H9 (cell line): ENCODE measurements at regions not wholly inside any gene's neighbourhood (a gene's known extent, or its start where the extent isn't known, plus 50 kb on each side); places are given as distances from the start of the nearest gene placed in this dataset.

ENCODE experiments used
- DNase-seq: peaks from one replicate; pipeline ENCODE4 v3.0.0-alpha.2; 2017
- H2AFZ ChIP-seq: one replicate; pipeline ENCODE4 v1.6.1; 2013; ENCODE audit warnings: mild to moderate bottlenecking, low read length, control low read depth, moderate library complexity
- H2AK5ac ChIP-seq: 2 replicates; pipeline ENCODE4 v1.6.1; 2013; ENCODE audit warnings: low read length, control low read depth, mixed read lengths; ENCODE audit not compliant: insufficient read length
- H2BK120ac ChIP-seq: one replicate; pipeline ENCODE4 v1.6.1; 2013; ENCODE audit warnings: low read depth, mild to moderate bottlenecking, low read length, control low read depth, inconsistent platforms; ENCODE audit not compliant: poor library complexity, severe bottlenecking
- H2BK12ac ChIP-seq: 2 replicates; pipeline ENCODE4 v1.6.1; 2013; ENCODE audit warnings: low read length, control low read depth, mixed read lengths, low read depth; ENCODE audit not compliant: insufficient read length
- H2BK15ac ChIP-seq: 2 replicates; pipeline ENCODE4 v1.6.1; 2013; ENCODE audit warnings: low read depth, low read length, control low read depth
- H2BK20ac ChIP-seq: one replicate; pipeline ENCODE4 v1.6.1; 2013; ENCODE audit warnings: low read depth, mild to moderate bottlenecking, low read length, control low read depth, inconsistent platforms; ENCODE audit not compliant: poor library complexity, severe bottlenecking
- H2BK5ac ChIP-seq: 2 replicates; pipeline ENCODE4 v1.6.1; 2013; ENCODE audit warnings: low read length, control low read depth, mixed read lengths; ENCODE audit not compliant: insufficient read length
- H3K14ac ChIP-seq: 2 replicates; pipeline ENCODE4 v1.6.1; 2013; ENCODE audit warnings: low read length, control low read depth; ENCODE audit not compliant: insufficient read depth
- H3K18ac ChIP-seq: 2 replicates; pipeline ENCODE4 v1.6.1; 2013; ENCODE audit warnings: low read depth, mild to moderate bottlenecking, mixed read lengths, low read length, control low read depth; ENCODE audit not compliant: insufficient read length
- H3K23ac ChIP-seq: 2 replicates; pipeline ENCODE4 v1.6.1; 2013; ENCODE audit warnings: low read length, control low read depth, mixed read lengths, low read depth; ENCODE audit not compliant: insufficient read length
- H3K23me2 ChIP-seq: 2 replicates; pipeline ENCODE4 v1.6.1; 2013; ENCODE audit warnings: low read depth, mild to moderate bottlenecking, mixed read lengths, low read length, control low read depth; ENCODE audit not compliant: insufficient read length, poor library complexity, severe bottlenecking
- H3K27ac ChIP-seq: 2 replicates; pipeline ENCODE4 v1.5.1; 2013; ENCODE audit warnings: low read length, control low read depth, mixed read lengths, low read depth; ENCODE audit not compliant: insufficient read length
- H3K27me3 ChIP-seq: 2 replicates; pipeline ENCODE4 v1.6.1; 2013; ENCODE audit warnings: low read length, control low read depth, inconsistent platforms; ENCODE audit not compliant: insufficient read depth
- H3K4ac ChIP-seq: 2 replicates; pipeline ENCODE4 v1.6.1; 2013; ENCODE audit warnings: low read depth, mild to moderate bottlenecking, control low read depth, inconsistent platforms, low read length, moderate library complexity
- H3K4me1 ChIP-seq: 2 replicates; pipeline ENCODE4 v1.6.1; 2013; ENCODE audit warnings: low read length, control low read depth, inconsistent platforms; ENCODE audit not compliant: insufficient read depth
- H3K4me2 ChIP-seq: 2 replicates; pipeline ENCODE4 v1.6.1; 2013; ENCODE audit warnings: low read length, control low read depth, mixed read lengths; ENCODE audit not compliant: insufficient read length, insufficient read depth
- H3K56ac ChIP-seq: 2 replicates; pipeline ENCODE4 v1.6.1; 2013; ENCODE audit warnings: low read depth, mild to moderate bottlenecking, mixed read lengths, low read length, control low read depth; ENCODE audit not compliant: insufficient read length
- H3K79me1 ChIP-seq: 2 replicates; pipeline ENCODE4 v1.6.1; 2013; ENCODE audit warnings: low read depth, mild to moderate bottlenecking, moderate library complexity, low read length, control low read depth, inconsistent platforms; ENCODE audit not compliant: insufficient read depth, poor library complexity, severe bottlenecking
- H3K79me2 ChIP-seq: 2 replicates; pipeline ENCODE4 v1.6.1; 2013; ENCODE audit warnings: low read length, control low read depth, inconsistent platforms; ENCODE audit not compliant: insufficient read depth
- H3K9ac ChIP-seq: 2 replicates; pipeline ENCODE4 v1.6.1; 2013; ENCODE audit warnings: low read length, control low read depth, mixed read lengths; ENCODE audit not compliant: insufficient read length; ENCODE audit errors: extremely low read depth
- H3K9me3 ChIP-seq: one replicate; pipeline ENCODE4 v1.6.1; 2013; ENCODE audit warnings: low read depth, low read length, inconsistent platforms; ENCODE audit not compliant: control insufficient read depth
- H3T11ph ChIP-seq: one replicate; pipeline ENCODE4 v1.6.1; 2013; ENCODE audit warnings: mild to moderate bottlenecking, low read length, control low read depth, inconsistent platforms
- H4K20me1 ChIP-seq: one replicate; pipeline ENCODE4 v1.6.1; 2013; ENCODE audit not compliant: control insufficient read depth, insufficient read length, insufficient read depth
- H4K5ac ChIP-seq: 2 replicates; pipeline ENCODE4 v1.6.1; 2013; ENCODE audit warnings: low read depth, mild to moderate bottlenecking, mixed read lengths, low read length, control low read depth; ENCODE audit not compliant: insufficient read length
- H4K8ac ChIP-seq: replicated peaks from 2 replicates; pipeline ENCODE4 v1.6.1; 2013; ENCODE audit warnings: low read length, control low read depth, mixed read lengths, low read depth; ENCODE audit not compliant: insufficient read length
- H4K91ac ChIP-seq: 2 replicates; pipeline ENCODE4 v1.6.1; 2013; ENCODE audit warnings: low read depth, mild to moderate bottlenecking, moderate library complexity, mixed read lengths, low read length, control low read depth; ENCODE audit not compliant: insufficient read length
- H3K27ac Mint-ChIP-seq, 3 experiments: 2 replicates in 2 of 3; 3 replicates in 1 of 3; pipeline ENCODE4 v1.8.0; 2020 to 2021; ENCODE audit warnings: mixed read lengths in 3 of 3, mild to moderate bottlenecking in 1 of 3, moderate library complexity in 1 of 3
- H3K27me3 Mint-ChIP-seq: 2 replicates; pipeline ENCODE4 v1.8.0; 2021; ENCODE audit warnings: low read depth, mild to moderate bottlenecking, moderate library complexity, mixed read lengths
- H3K36me3 Mint-ChIP-seq, 3 experiments: 2 replicates in 2 of 3; 3 replicates in 1 of 3; pipeline ENCODE4 v1.8.0; 2020 to 2021; ENCODE audit warnings: low read depth in 3 of 3, mixed read lengths in 3 of 3; ENCODE audit not compliant: insufficient read depth in 1 of 3
- H3K4me1 Mint-ChIP-seq, 2 experiments: 2 replicates each; pipeline ENCODE4 v1.8.0; 2020; ENCODE audit warnings: mixed read lengths in 2 of 2
- H3K4me3 Mint-ChIP-seq, 2 experiments: 2 replicates in 1 of 2; 3 replicates in 1 of 2; pipeline ENCODE4 v1.8.0; 2020 to 2021; ENCODE audit warnings: mild to moderate bottlenecking in 2 of 2, mixed read lengths in 2 of 2, moderate library complexity in 1 of 2
- H3K9me3 Mint-ChIP-seq, 2 experiments: 2 replicates in 1 of 2; 3 replicates in 1 of 2; pipeline ENCODE4 v1.8.0; 2020; ENCODE audit warnings: mild to moderate bottlenecking in 2 of 2, mixed read lengths in 2 of 2, moderate library complexity in 1 of 2
- WGBS: extraction: QIAGEN DNeasy Blood & Tissue Kit; methylation state at CpG from one replicate; pipeline ENCODE4 v1.1.7; 2013; ENCODE audit warnings: missing lambda C conversion rate, low lambda C conversion rate, mixed read lengths; ENCODE audit not compliant: insufficient read length; ENCODE audit errors: extremely low coverage; 5-methylcytosine and 5-hydroxymethylcytosine counted together
- TF ChIP-seq, protein P1 (sequence below): fragments of 200-600 bp; sonication (generic); conservative IDR thresholded peaks from 3 replicates; pipeline ENCODE4 v1.8.0; 2021; ENCODE audit warnings: antibody characterized with exemption, mild to moderate bottlenecking

- no peak for DNase-seq
Observed at GRCh38 chr11:115775846-115776245, 271.6 kb upstream of the CADM1 start.

More at GRCh38 chr11:115775846-115776245, 271.6 kb upstream of the CADM1 start:
- no peaks in the 10 kb centered on the region for H3K9me3 ChIP-seq
- H2BK15ac ChIP-seq, result no peak overlapping the region
- no peak overlapping the region for H3K23ac ChIP-seq
- no peak overlapping the region for H4K8ac ChIP-seq
- H3T11ph ChIP-seq, result no peak overlapping the region
- H2BK120ac ChIP-seq, result no peak overlapping the region
- Mint-ChIP-seq H3K4me3 (no peak overlapping the region), H3K36me3 (no peaks in the 10 kb centered on the region), H3K4me1 (peaks cover 4 to 8% of the 10 kb centered on the region in 2 experiments), H3K27ac (no peak overlapping the region), H3K9me3 (no peaks in the 10 kb centered on the region), H3K27me3 (peaks cover 17% of the 10 kb centered on the region)
- H3K4ac ChIP-seq, result no peak overlapping the region
- no peak overlapping the region for H2BK5ac ChIP-seq
- no peaks in the 10 kb centered on the region for H3K79me2 ChIP-seq
- no peak overlapping the region for H2AK5ac ChIP-seq
- H2AFZ ChIP-seq, result no peak overlapping the region
- H4K20me1 ChIP-seq, result no peaks in the 10 kb centered on the region
- H3K56ac ChIP-seq, result no peak overlapping the region
- H3K4me1 ChIP-seq, result no peaks in the 10 kb centered on the region
- no peak overlapping the region for H4K5ac ChIP-seq
- no peaks in the 10 kb centered on the region for H3K23me2 ChIP-seq
- no peak overlapping the region for H3K9ac ChIP-seq
- WGBS, result no CpG with 5 or more reads among the region's 4 CpGs
- H3K4me2 ChIP-seq, result no peak overlapping the region
- H4K91ac ChIP-seq, result no peak overlapping the region
- H2BK12ac ChIP-seq, result no peak overlapping the region
- TF ChIP-seq, protein P1, sequence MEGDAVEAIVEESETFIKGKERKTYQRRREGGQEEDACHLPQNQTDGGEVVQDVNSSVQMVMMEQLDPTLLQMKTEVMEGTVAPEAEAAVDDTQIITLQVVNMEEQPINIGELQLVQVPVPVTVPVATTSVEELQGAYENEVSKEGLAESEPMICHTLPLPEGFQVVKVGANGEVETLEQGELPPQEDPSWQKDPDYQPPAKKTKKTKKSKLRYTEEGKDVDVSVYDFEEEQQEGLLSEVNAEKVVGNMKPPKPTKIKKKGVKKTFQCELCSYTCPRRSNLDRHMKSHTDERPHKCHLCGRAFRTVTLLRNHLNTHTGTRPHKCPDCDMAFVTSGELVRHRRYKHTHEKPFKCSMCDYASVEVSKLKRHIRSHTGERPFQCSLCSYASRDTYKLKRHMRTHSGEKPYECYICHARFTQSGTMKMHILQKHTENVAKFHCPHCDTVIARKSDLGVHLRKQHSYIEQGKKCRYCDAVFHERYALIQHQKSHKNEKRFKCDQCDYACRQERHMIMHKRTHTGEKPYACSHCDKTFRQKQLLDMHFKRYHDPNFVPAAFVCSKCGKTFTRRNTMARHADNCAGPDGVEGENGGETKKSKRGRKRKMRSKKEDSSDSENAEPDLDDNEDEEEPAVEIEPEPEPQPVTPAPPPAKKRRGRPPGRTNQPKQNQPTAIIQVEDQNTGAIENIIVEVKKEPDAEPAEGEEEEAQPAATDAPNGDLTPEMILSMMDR, result no peak
- H3K27ac ChIP-seq, result no peak overlapping the region
- no peak overlapping the region for H2BK20ac ChIP-seq
- H3K18ac ChIP-seq, result no peak overlapping the region
- H3K27me3 ChIP-seq, result no peaks in the 10 kb centered on the region
- no peak overlapping the region for H3K14ac ChIP-seq
- no peaks in the 10 kb centered on the region for H3K79me1 ChIP-seq
